Stimulated activated CD4-positive, alpha-beta T cell treated with anti-CD3 and anti-CD28 coated beads, TNF-alpha, amount 100 ng/mL, for 4 hours (primary cell): ENCODE measurements at regions not wholly inside any gene's neighbourhood (a gene's known extent, or its start where the extent isn't known, plus 50 kb on each side); places are given as distances from the start of the nearest gene placed in this dataset.
"Not testable (repeated sequence)": the region's sequence is repeated elsewhere in the genome, so short reads cannot be mapped to it uniquely, and the experiment has no call there.

Experiments used
- DNase-seq, 3 experiments: peaks; one replicate each; pipeline ENCODE4 v3.0.0-alpha.2; 2020; ENCODE audit warnings: low read depth in 3 of 3

GRCh38 chr6:139885909-139886308 lies 511.5 kb upstream of the CITED2 start:
- DNase-seq = no peak

DNA sequence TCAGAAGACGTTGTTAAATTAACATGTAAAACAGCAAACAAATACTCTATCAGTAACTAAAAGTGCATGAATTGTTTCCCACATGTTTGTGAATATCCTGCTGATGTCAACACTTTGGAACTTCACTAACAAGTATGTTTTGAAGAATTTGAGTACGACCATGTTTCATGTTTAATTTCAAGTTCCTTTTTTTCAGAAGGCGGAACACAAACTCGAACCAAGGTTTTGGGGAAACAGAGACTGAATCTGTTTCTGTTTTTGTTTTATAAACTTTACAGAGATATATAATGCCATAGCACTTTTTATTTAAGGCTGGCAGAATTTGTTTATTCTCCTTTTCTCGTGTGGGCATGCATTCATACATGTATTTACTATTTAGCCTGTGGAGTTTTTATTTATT lies 509.3 kb upstream of the CITED2 start:
- no peak for DNase-seq

DNA sequence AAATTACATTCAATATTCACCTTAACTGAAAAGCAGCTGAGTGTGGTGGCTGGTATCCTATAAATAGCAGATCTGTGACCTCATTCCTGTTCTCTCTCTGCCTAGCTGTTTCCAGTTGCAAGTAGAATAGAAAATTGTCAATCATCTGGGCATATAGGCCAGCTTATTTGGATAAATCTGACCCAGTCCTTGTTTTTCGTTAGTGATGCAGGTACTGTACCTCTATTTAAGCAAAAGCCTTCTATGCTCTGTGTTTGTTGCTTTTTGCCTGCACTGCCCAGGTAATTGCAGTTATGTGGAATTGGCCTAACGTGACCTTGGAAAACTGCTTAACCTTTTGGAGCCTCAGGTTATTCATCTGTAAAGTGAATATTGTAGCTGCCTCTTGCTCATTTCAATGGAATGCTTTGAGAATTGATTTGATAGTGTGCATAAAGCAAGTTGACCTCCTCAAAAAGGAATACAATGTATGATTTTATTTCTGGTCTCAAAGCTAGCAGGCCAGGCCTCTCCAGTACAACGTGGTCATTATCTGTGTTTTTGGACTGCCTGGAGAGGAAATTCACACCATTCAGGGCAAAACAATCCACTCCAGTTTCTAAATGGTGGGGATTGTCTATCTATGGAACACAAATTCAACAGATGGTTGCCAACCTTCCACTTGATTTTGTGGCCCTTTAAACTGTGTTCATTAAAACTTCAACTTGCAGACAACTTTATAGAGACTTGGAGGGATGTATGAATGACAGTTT lies 508.7 kb upstream of the CITED2 start:
- no peak for DNase-seq

- DNase-seq = no peak
These were observed 507.8 kb upstream of the CITED2 start for GRCh38 chr6:139882234-139882633.

- DNase-seq = no peak
These were observed 507.3 kb upstream of the CITED2 start for GRCh38 chr6:139881728-139882211.

- DNase-seq = no peak
These were observed 506.8 kb upstream of the CITED2 start for GRCh38 chr6:139881236-139881635.

DNA sequence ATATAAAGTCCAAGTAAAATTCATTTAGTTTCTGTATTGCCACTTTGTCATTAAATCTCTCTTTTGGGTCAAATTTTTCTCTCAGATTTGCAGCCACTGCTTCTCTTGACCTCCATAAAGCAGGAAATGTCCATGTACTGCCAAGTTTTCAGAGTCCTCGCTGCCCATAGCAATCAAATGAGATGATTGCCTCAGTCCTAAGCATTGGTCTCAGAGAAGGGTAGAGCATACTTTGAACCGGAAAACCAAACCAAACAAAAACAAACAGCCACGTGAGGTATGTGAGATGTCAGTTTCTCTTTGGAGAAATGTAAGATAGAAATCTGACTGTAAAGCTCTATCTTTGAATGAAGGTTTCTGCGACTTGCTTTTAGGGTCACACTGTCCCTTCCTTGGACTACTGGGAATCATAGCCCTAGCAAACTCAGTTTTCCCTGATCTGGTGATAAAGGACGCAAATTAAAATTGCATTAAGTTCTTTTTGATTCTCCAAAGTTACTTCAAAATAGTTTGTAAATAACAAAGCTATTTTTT lies 505.4 kb upstream of the CITED2 start:
- no peak for DNase-seq

- DNase-seq = not testable (repeated sequence)
These were observed 504.8 kb upstream of the CITED2 start for GRCh38 chr6:139879241-139879640.

- DNase-seq = no peak
These were observed 503.5 kb upstream of the CITED2 start for GRCh38 chr6:139877828-139878405.

DNA sequence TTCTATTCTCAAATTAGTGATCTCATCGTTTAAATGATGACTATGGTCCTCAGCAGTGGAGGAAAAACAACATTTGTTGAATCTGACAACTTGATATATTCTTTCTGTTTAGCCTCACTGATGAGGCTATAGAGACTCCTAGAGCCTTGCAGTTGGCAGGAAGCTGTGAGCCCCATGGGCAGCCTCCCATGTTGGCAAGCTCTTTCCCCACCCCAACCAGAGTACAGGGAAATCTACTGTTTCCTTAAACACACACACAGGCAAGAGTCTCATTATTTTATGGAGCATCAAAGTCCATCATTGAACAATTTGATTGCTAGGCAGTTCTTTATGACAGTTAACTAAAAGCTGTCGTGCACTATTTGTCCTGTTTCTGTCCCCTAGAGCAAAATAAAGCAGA lies 498.2 kb upstream of the CITED2 start:
- DNase-seq = no peak

DNA sequence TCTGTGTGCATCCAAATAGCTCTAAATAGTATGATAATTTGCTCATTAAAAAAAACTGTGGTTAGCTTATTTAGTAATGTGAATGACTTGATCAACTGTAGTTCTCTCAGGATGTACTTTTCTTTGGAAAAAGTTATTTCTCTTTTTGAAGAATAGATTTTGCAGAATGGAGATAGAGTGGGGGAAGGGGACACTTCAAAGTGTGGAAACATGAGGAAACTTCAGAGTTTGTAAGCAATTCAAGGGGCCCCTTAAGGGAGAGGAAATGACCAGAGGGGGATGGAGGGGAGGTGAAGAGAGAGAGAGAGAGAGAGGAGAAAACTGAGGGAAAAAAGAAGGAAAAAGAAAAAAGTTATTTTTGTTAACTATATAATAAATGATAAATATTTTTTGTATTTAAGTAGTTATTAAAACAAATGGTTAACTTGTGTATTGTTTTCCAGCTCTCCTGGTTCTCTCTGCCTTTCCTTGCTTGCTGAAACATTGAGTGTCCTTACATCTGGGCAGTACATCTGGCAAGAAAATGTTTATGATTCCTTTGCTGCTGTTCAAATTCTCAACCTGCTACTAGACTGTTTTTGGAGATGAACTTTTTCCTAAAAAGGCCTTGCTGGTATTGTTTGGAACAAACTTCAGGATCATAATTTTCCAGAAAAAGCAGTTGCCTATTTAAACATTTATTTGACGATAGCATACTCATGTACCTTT lies 497.5 kb upstream of the CITED2 start:
- no peak for DNase-seq

DNA sequence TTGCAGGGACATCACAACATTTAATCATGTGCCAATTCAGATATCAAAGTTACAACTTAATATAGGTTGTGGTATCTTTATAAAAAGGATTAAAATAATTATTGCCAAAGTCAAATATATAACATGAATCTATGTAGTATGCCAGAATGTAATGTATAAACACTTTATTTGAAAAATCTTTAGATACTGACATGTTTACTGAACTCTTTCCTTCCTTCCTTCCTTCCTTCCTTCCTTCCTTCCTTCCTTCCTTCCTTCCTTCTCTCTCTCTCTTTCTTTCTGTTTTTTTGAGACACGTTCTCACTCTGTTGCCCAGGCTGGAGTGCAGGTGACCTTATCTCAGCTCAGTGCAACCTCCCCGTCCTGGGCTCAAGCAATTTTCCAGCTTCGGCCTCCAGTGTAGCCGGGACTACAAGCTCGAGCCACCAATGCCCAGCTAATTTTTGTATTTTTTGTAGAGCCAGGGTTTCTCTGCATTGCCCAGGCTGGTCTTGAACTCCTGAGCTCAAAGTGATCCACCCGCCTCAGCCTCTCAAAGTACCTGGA lies 496.8 kb upstream of the CITED2 start:
- no peak for DNase-seq

GRCh38 chr6:139868576-139868975 lies 494.1 kb upstream of the CITED2 start:
- no peak for DNase-seq

DNA sequence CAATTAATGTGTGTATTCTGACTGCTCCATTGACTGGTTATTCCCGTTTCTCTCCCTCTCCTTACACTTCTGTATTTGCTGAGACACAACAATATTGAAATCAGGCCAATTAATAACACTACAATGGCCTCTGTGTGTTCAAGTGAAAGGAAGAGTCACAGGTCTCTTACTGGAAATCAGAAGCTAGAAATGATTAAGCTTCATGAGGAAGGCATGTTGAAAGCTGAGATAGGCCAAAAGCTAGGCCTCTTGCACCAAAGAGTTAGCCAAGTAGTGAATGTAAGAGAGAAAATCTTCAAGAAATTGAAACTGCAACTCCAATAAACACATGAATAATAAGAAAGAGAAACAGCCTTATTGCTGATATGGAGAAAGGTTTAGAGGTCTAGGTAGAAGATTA lies 489.5 kb upstream of the CITED2 start:
- DNase-seq = no peak

DNA sequence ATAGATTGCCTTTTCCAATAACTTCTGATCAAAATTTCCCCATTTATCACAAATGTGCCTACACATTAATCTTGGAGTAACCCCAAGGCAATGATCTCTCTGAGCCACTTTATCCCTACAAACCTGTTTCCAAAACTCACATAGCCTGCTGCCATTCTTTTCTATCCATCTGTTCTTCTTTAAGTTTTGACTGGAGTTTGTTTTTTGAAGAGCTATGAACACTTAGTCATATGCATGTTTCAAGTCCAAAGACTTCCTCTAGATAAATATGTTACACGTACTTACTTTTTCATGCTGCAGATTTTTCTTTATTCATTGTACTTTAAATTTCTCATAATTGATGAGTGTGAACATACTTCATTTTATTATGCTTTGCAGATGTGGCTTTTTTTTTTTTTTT lies 488.9 kb upstream of the CITED2 start:
- no peak for DNase-seq

- DNase-seq = no peak
These were observed 487.9 kb upstream of the CITED2 start for GRCh38 chr6:139862311-139862710.

- no peak for DNase-seq
These were observed 485.8 kb upstream of the CITED2 start for GRCh38 chr6:139860203-139860602.

- DNase-seq = no peak
These were observed 484.0 kb upstream of the CITED2 start for GRCh38 chr6:139858429-139858828.

- DNase-seq = no peak
These were observed 482.7 kb upstream of the CITED2 start for GRCh38 chr6:139857143-139857542.

DNA sequence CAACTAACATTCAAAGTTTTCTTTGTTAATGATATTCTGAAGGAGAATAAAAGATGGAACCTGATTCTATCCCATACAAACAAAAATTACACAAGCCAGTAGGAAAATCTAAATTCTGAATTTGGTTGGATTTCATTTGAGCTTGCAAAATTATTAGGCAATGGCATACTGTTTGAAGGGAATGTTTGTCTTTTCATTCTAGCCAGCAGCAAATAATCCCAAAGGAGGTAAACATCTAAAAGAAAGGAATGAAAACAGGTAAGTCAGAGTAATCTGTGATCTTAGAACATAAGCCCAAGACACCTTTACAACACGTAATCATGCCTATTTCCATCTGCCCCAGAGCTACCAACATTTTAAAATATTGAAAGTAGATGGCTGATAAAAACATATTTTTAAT lies 482.1 kb upstream of the CITED2 start:
- no peak for DNase-seq

DNA sequence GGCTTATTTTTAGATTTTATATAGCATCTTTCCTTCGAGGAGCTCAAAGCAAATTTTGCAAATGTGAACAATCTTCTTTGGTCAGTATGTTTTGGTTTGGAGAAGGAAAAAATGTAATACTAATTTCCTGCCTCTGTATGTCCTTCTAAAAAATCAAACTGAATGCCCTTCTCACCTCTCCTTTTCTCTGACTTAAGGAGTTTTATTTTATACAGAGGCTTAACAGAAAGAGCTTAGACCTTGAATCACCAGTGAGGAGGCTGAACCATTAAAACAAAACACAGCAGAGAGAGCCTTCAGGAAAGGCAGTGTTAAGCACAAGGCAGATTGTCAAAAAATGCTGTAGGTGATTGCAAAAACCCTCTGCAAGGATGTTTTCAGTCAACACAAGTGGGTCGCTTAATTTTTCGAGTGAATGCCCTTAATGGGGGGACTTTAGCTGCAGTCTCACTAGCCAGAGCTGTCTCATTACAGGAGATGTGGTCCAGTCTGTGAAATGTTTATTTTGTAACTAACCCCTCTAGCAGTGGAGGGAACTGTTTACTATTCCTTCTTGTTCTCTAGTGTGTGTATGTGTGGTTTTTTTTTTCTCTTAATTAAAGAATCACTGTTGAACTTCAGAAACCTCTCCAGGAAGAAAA lies 481.3 kb upstream of the CITED2 start:
- no peak for DNase-seq
